ENCODE measurements at regions not wholly inside any gene's neighbourhood (a gene's known extent, or its start where the extent isn't known, plus 50 kb on each side); places are given as distances from the start of the nearest gene placed in this dataset.

- H3K4me1 ChIP-seq: no peaks in the 10 kb centered on the region
- intact Hi-C loops (cut with DNase I): no loop called here
- no peak overlapping the region for H3K27ac ChIP-seq
- no peaks in the 10 kb centered on the region for H3K36me3 ChIP-seq
- no peaks in the 10 kb centered on the region for H3K27me3 ChIP-seq
- no peak for TF ChIP-seq CTCF (IDR thresholded peaks at IDR 0.05)
- no peak for DNase-seq (ENCODE audit: low spot score in 2 of 2)
- H3K4me3 ChIP-seq: no peak overlapping the region
- H3K9me3 ChIP-seq: no peaks in the 10 kb centered on the region
These were observed 887.3 kb downstream of the NTRK3 start for GRCh38 chr15:87369269-87369668.

GRCh38 chr15:87368511-87368910 lies 888.0 kb downstream of the NTRK3 start:
- no peak overlapping the region for H3K27ac ChIP-seq
- H3K4me3 ChIP-seq: no peak overlapping the region
- no peaks in the 10 kb centered on the region for H3K27me3 ChIP-seq

GRCh38 chr15:87365186-87365585 lies 891.4 kb downstream of the NTRK3 start:
- H3K27me3 ChIP-seq: no peaks in the 10 kb centered on the region
- DNase-seq (ENCODE audit: low spot score in 2 of 2): no peak
- intact Hi-C loops (cut with DNase I): no loop called here
- no peak overlapping the region for H3K27ac ChIP-seq
- H3K9me3 ChIP-seq: no peaks in the 10 kb centered on the region
- TF ChIP-seq CTCF (IDR thresholded peaks at IDR 0.05): no peak
- H3K36me3 ChIP-seq: no peaks in the 10 kb centered on the region
- no peak overlapping the region for H3K4me3 ChIP-seq
- H3K4me1 ChIP-seq: no peaks in the 10 kb centered on the region

More at GRCh38 chr15:87368511-87368910, 888.0 kb downstream of the NTRK3 start:
- intact Hi-C loops (cut with DNase I): no loop called here
- no peak for DNase-seq (ENCODE audit: low spot score in 2 of 2)
- Histone ChIP-seq H3K4me1 (no peaks in the 10 kb centered on the region), H3K9me3 (no peaks in the 10 kb centered on the region), H3K36me3 (no peaks in the 10 kb centered on the region)
- no peak for TF ChIP-seq CTCF (IDR thresholded peaks at IDR 0.05)

GRCh38 chr15:87362531-87362930 lies 894.0 kb downstream of the NTRK3 start:
- DNase-seq (ENCODE audit: low spot score in 2 of 2): no peak
- H3K4me3 ChIP-seq: no peak overlapping the region
- no peaks in the 10 kb centered on the region for H3K4me1 ChIP-seq
- H3K27me3 ChIP-seq: no peaks in the 10 kb centered on the region
- no peaks in the 10 kb centered on the region for H3K9me3 ChIP-seq
- no peaks in the 10 kb centered on the region for H3K36me3 ChIP-seq
- intact Hi-C loops (cut with DNase I): no loop called here
- no peak for TF ChIP-seq CTCF (IDR thresholded peaks at IDR 0.05)
- no peak overlapping the region for H3K27ac ChIP-seq

- no peaks in the 10 kb centered on the region for H3K9me3 ChIP-seq
- intact Hi-C loops (cut with DNase I): no loop called here
- no peak overlapping the region for H3K27ac ChIP-seq
- H3K4me1 ChIP-seq: no peaks in the 10 kb centered on the region
- TF ChIP-seq CTCF (IDR thresholded peaks at IDR 0.05): no peak
- no peaks in the 10 kb centered on the region for H3K36me3 ChIP-seq
- DNase-seq (ENCODE audit: low spot score in 2 of 2): no peak
- H3K4me3 ChIP-seq: no peak overlapping the region
- no peaks in the 10 kb centered on the region for H3K27me3 ChIP-seq
These were observed 898.8 kb downstream of the NTRK3 start for GRCh38 chr15:87357637-87358313.

GRCh38 chr15:87355946-87356345 lies 900.6 kb downstream of the NTRK3 start:
- Histone ChIP-seq H3K9me3 (no peaks in the 10 kb centered on the region), H3K4me3 (no peak overlapping the region), H3K27me3 (no peaks in the 10 kb centered on the region), H3K4me1 (no peaks in the 10 kb centered on the region), H3K27ac (no peak overlapping the region), H3K36me3 (no peaks in the 10 kb centered on the region)
- intact Hi-C loops (cut with DNase I): no loop called here
- no peak for TF ChIP-seq CTCF (IDR thresholded peaks at IDR 0.05)
- DNase-seq (ENCODE audit: low spot score in 2 of 2): no peak

Measured in ascending aorta (tissue), 2 donors.